ENCODE measurements at regions not wholly inside any gene's neighbourhood (a gene's known extent, or its start where the extent isn't known, plus 50 kb on each side); places are given as distances from the start of the nearest gene placed in this dataset.

DNA sequence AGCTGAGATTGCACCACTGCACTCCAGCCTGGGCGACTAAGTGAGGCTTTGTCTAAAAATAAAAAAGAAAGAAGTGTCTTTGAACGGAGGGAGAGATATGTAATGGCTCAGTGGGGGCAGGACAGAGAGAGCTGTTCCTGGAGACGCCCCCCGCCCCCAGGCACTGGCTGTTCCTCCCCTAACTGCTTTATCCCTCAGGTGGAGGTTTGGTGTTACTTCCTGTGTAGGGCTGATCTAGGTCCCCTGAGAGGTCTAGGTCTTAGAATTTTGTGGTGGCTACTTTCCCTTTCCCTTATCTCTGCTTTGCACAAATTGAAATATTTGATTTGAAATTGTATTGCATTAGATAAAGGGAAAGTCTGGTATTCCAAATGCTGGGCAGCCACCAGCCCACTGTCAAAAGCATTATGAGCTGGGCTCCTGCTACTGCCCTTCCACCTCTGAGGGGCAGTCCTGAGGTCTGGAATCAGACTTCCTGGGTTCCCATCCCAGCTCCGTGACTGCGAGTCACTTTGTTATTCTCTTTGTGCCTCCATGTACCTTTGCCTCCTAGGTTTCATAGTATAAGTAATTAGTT lies 134.8 kb upstream of the KIF26B start:
- no peak overlapping the region for H3K27ac ChIP-seq (ENCODE audit: low read length)
- DNase-seq (ENCODE audit: low read depth, low spot score) (no peak), ATAC-seq (no peak)
- H3K36me3 ChIP-seq (ENCODE audit: control insufficient read depth, insufficient read depth, low read length), result no peaks in the 10 kb centered on the region
- H3K4me1 ChIP-seq (ENCODE audit: control insufficient read depth, insufficient read depth, low read length), result no peaks in the 10 kb centered on the region
- in situ Hi-C loops (cut with HindIII; ENCODE audit: low pct_unique_long_range_greater_than_20kb, low sequenced_read_pairs), result no loop called here
- TF ChIP-seq REST (IDR thresholded peaks at IDR 0.05; ENCODE audit: insufficient read depth in 1 of 2, low read depth in 2 of 2, low read length in 1 of 2) (no peak), SIN3A (IDR thresholded peaks at IDR 0.05; ENCODE audit: borderline replicate concordance, insufficient read depth, low read depth, low read length) (no peak), TCF7L2 (IDR thresholded peaks at IDR 0.05; ENCODE audit: low read depth, low read length) (no peak), POLR2AphosphoS5 (IDR thresholded peaks at IDR 0.05; ENCODE audit: low read depth, low read length) (no peak), CTCF (IDR thresholded peaks at IDR 0.05) (no peak)
- no peak overlapping the region for H3K4me3 ChIP-seq (ENCODE audit: low read depth in 2 of 2, low read length in 2 of 2)
- intact Hi-C loops (cut with micrococcal nuclease; ENCODE audit: unreplicated experiment), result no loop called here
- BruUV-seq (replicated peaks), result no TSS peak
- CTCF ChIA-PET, result interaction anchor here (0.7 kb wide), 1 partner anchor 173 kb away, joined by 4 read pairs; no protein-coding TSS in a partner anchor
- no peaks in the 10 kb centered on the region for H3K9me3 ChIP-seq (ENCODE audit: control insufficient read depth, insufficient read depth, low read depth, low read length)
- no peaks in the 10 kb centered on the region for H3K27me3 ChIP-seq (ENCODE audit: control insufficient read depth, insufficient read depth, low read length)
- POLR2A ChIA-PET, result no interaction called here

GRCh38 chr1:245016700-245017099 lies 138.1 kb upstream of the KIF26B start:
- ChIA-PET POLR2A (no interaction called here), CTCF (no interaction called here)
- H3K4me3 ChIP-seq (ENCODE audit: low read depth in 2 of 2, low read length in 2 of 2), result no peak overlapping the region
- in situ Hi-C loops (cut with HindIII; ENCODE audit: low pct_unique_long_range_greater_than_20kb, low sequenced_read_pairs) (no loop called here), intact Hi-C loops (cut with micrococcal nuclease; ENCODE audit: unreplicated experiment) (no loop called here)
- H3K9me3 ChIP-seq (ENCODE audit: control insufficient read depth, insufficient read depth, low read depth, low read length), result no peaks in the 10 kb centered on the region
- H3K4me1 ChIP-seq (ENCODE audit: control insufficient read depth, insufficient read depth, low read length), result no peaks in the 10 kb centered on the region
- H3K27me3 ChIP-seq (ENCODE audit: control insufficient read depth, insufficient read depth, low read length), result no peaks in the 10 kb centered on the region
- H3K36me3 ChIP-seq (ENCODE audit: control insufficient read depth, insufficient read depth, low read length), result no peaks in the 10 kb centered on the region
- no peak overlapping the region for H3K27ac ChIP-seq (ENCODE audit: low read length)
- DNase-seq (ENCODE audit: low read depth, low spot score), result no peak
- no TSS peak for BruUV-seq (replicated peaks)
- TF ChIP-seq SIN3A (IDR thresholded peaks at IDR 0.05; ENCODE audit: borderline replicate concordance, insufficient read depth, low read depth, low read length) (no peak), REST (IDR thresholded peaks at IDR 0.05; ENCODE audit: insufficient read depth in 1 of 2, low read depth in 2 of 2, low read length in 1 of 2) (no peak), CTCF (IDR thresholded peaks at IDR 0.05) (no peak), POLR2AphosphoS5 (IDR thresholded peaks at IDR 0.05; ENCODE audit: low read depth, low read length) (no peak), TCF7L2 (IDR thresholded peaks at IDR 0.05; ENCODE audit: low read depth, low read length) (no peak)
- ATAC-seq, result no peak
